SK-N-SH (cell line): ENCODE measurements at regions not wholly inside any gene's neighbourhood (a gene's known extent, or its start where the extent isn't known, plus 50 kb on each side); places are given as distances from the start of the nearest gene placed in this dataset.

Experiments used
- EZH2phosphoT487 ChIP-seq: fragments of 200-600 bp; sonication (generic); IDR thresholded peaks from 2 replicates; pipeline ENCODE4 v1.6.1; 2017; ENCODE audit warnings: low read depth, mixed run types, mild to moderate bottlenecking, antibody characterized with exemption, moderate library complexity, borderline replicate concordance
- POLR2AphosphoS5 ChIP-seq: IDR thresholded peaks from 2 replicates; pipeline ENCODE4 v1.6.1; 2012; ENCODE audit warnings: low read depth, low read length
- RXRA ChIP-seq: IDR thresholded peaks from 2 replicates; pipeline ENCODE4 v1.4.0; 2012; ENCODE audit warnings: low read depth, mild to moderate bottlenecking, borderline replicate concordance
- SIN3A ChIP-seq: IDR thresholded peaks from 2 replicates; pipeline ENCODE4 v1.6.1; 2012; ENCODE audit warnings: low read depth, mild to moderate bottlenecking, low read length, moderate library complexity, borderline replicate concordance
- SMC3 ChIP-seq: IDR thresholded peaks from 2 replicates; pipeline ENCODE4 v1.6.1; 2012; ENCODE audit warnings: low read depth, low read length, improper control_type of control experiment
- TAF1 ChIP-seq: IDR thresholded peaks from 2 replicates; pipeline ENCODE4 v1.6.1; 2012; ENCODE audit warnings: low read depth, mild to moderate bottlenecking, low read length, moderate library complexity, borderline replicate concordance
- TEAD4 ChIP-seq: IDR thresholded peaks from 2 replicates; pipeline ENCODE4 v1.4.0; 2012; ENCODE audit warnings: mild to moderate bottlenecking, borderline replicate concordance; ENCODE audit not compliant: insufficient read depth
- YY1 ChIP-seq: IDR thresholded peaks from 2 replicates; pipeline ENCODE4 v1.4.0; 2012; ENCODE audit warnings: low read depth, mild to moderate bottlenecking
- TF ChIP-seq, protein P1 (sequence below): fragments of 200-600 bp; sonication (generic); IDR thresholded peaks from 2 replicates; pipeline ENCODE4 v1.6.1; 2017; ENCODE audit warnings: antibody characterized with exemption, mild to moderate bottlenecking, moderate library complexity
- TF ChIP-seq, protein P2 (sequence below): fragments of 150-350 bp; IDR thresholded peaks from 2 replicates; pipeline ENCODE4 v1.6.1; 2016; ENCODE audit warnings: mild to moderate bottlenecking, low read depth, low read length

DNA sequence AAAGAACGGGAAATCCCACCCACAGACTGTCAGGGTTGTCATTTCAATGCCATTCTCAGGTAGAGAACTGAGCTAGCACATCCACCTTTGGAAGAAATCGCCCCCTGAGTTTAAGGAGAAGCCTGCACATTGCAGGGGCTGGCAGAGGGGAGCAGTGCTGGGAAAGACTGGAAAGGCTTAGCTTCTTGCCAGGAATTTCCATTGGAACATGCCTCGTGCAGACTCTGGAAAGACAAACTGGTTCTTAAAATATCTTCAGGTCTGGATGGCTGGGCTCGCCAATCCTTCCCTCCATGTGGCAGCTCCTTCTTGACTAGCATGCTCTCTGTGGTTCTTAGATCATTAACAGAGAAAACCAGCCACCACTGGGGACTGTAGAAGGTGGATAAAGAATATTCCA, 414.1 kb downstream of the TSHZ3 start:
- TF ChIP-seq, protein P1, sequence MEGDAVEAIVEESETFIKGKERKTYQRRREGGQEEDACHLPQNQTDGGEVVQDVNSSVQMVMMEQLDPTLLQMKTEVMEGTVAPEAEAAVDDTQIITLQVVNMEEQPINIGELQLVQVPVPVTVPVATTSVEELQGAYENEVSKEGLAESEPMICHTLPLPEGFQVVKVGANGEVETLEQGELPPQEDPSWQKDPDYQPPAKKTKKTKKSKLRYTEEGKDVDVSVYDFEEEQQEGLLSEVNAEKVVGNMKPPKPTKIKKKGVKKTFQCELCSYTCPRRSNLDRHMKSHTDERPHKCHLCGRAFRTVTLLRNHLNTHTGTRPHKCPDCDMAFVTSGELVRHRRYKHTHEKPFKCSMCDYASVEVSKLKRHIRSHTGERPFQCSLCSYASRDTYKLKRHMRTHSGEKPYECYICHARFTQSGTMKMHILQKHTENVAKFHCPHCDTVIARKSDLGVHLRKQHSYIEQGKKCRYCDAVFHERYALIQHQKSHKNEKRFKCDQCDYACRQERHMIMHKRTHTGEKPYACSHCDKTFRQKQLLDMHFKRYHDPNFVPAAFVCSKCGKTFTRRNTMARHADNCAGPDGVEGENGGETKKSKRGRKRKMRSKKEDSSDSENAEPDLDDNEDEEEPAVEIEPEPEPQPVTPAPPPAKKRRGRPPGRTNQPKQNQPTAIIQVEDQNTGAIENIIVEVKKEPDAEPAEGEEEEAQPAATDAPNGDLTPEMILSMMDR: no peak
- TF ChIP-seq SIN3A (no peak), EZH2phosphoT487 (no peak), SMC3 (no peak), TEAD4 (no peak), POLR2AphosphoS5 (no peak), TAF1 (no peak), YY1 (no peak), RXRA (no peak)
- TF ChIP-seq, protein P2, sequence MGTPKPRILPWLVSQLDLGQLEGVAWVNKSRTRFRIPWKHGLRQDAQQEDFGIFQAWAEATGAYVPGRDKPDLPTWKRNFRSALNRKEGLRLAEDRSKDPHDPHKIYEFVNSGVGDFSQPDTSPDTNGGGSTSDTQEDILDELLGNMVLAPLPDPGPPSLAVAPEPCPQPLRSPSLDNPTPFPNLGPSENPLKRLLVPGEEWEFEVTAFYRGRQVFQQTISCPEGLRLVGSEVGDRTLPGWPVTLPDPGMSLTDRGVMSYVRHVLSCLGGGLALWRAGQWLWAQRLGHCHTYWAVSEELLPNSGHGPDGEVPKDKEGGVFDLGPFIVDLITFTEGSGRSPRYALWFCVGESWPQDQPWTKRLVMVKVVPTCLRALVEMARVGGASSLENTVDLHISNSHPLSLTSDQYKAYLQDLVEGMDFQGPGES: no peak
